NB4 (cell line): ENCODE measurements at regions not wholly inside any gene's neighbourhood (a gene's known extent, or its start where the extent isn't known, plus 50 kb on each side); places are given as distances from the start of the nearest gene placed in this dataset.
"Not testable (repeated sequence)": the region's sequence is repeated elsewhere in the genome, so short reads cannot be mapped to it uniquely, and the experiment has no call there.

Experiments
- CTCF ChIP-seq: IDR thresholded peaks from one replicate; pipeline ENCODE4 v1.5.1; 2012; ENCODE audit warnings: low read depth, low read length
- MYC ChIP-seq: IDR thresholded peaks from 2 replicates; pipeline ENCODE4 v1.6.1; 2011; ENCODE audit warnings: low read depth, low read length
- POLR2A ChIP-seq: IDR thresholded peaks from 2 replicates; pipeline ENCODE4 v1.6.1; 2011; ENCODE audit warnings: mild to moderate bottlenecking; ENCODE audit not compliant: insufficient read length; ENCODE audit errors: extremely low read depth

- TF ChIP-seq CTCF, POLR2A, MYC: not testable (repeated sequence)
Measured at GRCh38 chr7:34235101-34235500, 329.8 kb downstream of the BMPER start.
